ENCODE measurements at regions not wholly inside any gene's neighbourhood (a gene's known extent, or its start where the extent isn't known, plus 50 kb on each side); places are given as distances from the start of the nearest gene placed in this dataset.
A peak's percentile ranks its signal among the peaks of the same experiment; 100 is the strongest.

- H3K36me3 ChIP-seq (ENCODE audit: control insufficient read depth in 4 of 4, insufficient read depth in 4 of 4, low read length in 4 of 4) = no peaks in the 10 kb centered on the region
- DNase-seq (no peak), ATAC-seq (ENCODE audit: insufficient read depth, low FRiP score) (no peak)
- WGBS, 2 donors = 90 to 98% methylated on average over 6 of the region's 6 CpGs
- no peak overlapping the region for H3K9ac ChIP-seq (ENCODE audit: insufficient read depth in 1 of 2, low read length in 2 of 2)
- peaks cover 0 to 4% (median 0%) of the 10 kb centered on the region in 3 donors for H3K27me3 ChIP-seq (ENCODE audit: control insufficient read depth in 3 of 3, insufficient read depth in 3 of 3, low read length in 2 of 3)
- H3K4me3 ChIP-seq = no peak overlapping the region
- TF ChIP-seq CTCF (IDR thresholded peaks at IDR 0.05; ENCODE audit: control extremely low read depth, extremely low read depth) = no peak
- no peak overlapping the region for H3K27ac ChIP-seq (ENCODE audit: low read depth in 1 of 2, low read length in 1 of 2)
- no peaks in the 10 kb centered on the region for H3K9me3 ChIP-seq (ENCODE audit: control insufficient read depth in 4 of 4, insufficient read depth in 3 of 4, low read length in 3 of 4)
- H3K4me1 ChIP-seq (ENCODE audit: control insufficient read depth in 5 of 5, insufficient read depth in 5 of 5, low read length in 5 of 5) = peaks cover 0 to 3% (median 0%) of the 10 kb centered on the region in 5 donors
These were observed 83.9 kb downstream of the UNC5CL start for GRCh38 chr6:40955178-40955545.

GRCh38 chr6:40954446-40955177, 84.4 kb downstream of the UNC5CL start:
- H3K36me3 ChIP-seq (ENCODE audit: control insufficient read depth in 4 of 4, insufficient read depth in 4 of 4, low read length in 4 of 4) = no peaks in the 10 kb centered on the region
- no peak overlapping the region for H3K9ac ChIP-seq (ENCODE audit: insufficient read depth in 1 of 2, low read length in 2 of 2)
- no peaks in the 10 kb centered on the region for H3K9me3 ChIP-seq (ENCODE audit: control insufficient read depth in 4 of 4, insufficient read depth in 3 of 4, low read length in 3 of 4)
- no peak for TF ChIP-seq CTCF (IDR thresholded peaks at IDR 0.05; ENCODE audit: control extremely low read depth, extremely low read depth)
- H3K27me3 ChIP-seq (ENCODE audit: control insufficient read depth in 3 of 3, insufficient read depth in 3 of 3, low read length in 2 of 3) = peaks cover 0 to 4% (median 0%) of the 10 kb centered on the region in 3 donors
- 90 to 93% methylated on average over 6 of the region's 6 CpGs for WGBS, 2 donors
- no peak for ATAC-seq (ENCODE audit: insufficient read depth, low FRiP score)
- DNase-seq = no peak
- no peak overlapping the region for H3K4me3 ChIP-seq
- H3K4me1 ChIP-seq (ENCODE audit: control insufficient read depth in 5 of 5, insufficient read depth in 5 of 5, low read length in 5 of 5) = peaks cover 0 to 3% (median 0%) of the 10 kb centered on the region in 5 donors
- H3K27ac ChIP-seq (ENCODE audit: low read depth in 1 of 2, low read length in 1 of 2) = no peak overlapping the region

- Histone ChIP-seq H3K4me3 (no peak overlapping the region), H3K27me3 (ENCODE audit: control insufficient read depth in 3 of 3, insufficient read depth in 3 of 3, low read length in 2 of 3) (peaks cover 0 to 4% (median 0%) of the 10 kb centered on the region in 3 donors), H3K27ac (ENCODE audit: low read depth in 1 of 2, low read length in 1 of 2) (no peak overlapping the region), H3K9me3 (ENCODE audit: control insufficient read depth in 4 of 4, insufficient read depth in 3 of 4, low read length in 3 of 4) (no peaks in the 10 kb centered on the region), H3K4me1 (ENCODE audit: control insufficient read depth in 5 of 5, insufficient read depth in 5 of 5, low read length in 5 of 5) (peaks cover 0 to 3% (median 0%) of the 10 kb centered on the region in 5 donors), H3K36me3 (ENCODE audit: control insufficient read depth in 4 of 4, insufficient read depth in 4 of 4, low read length in 4 of 4) (no peaks in the 10 kb centered on the region), H3K9ac (ENCODE audit: insufficient read depth in 1 of 2, low read length in 2 of 2) (no peak overlapping the region)
- 53 to 71% methylated on average over 4 of the region's 4 CpGs for WGBS, 2 donors
- TF ChIP-seq CTCF (IDR thresholded peaks at IDR 0.05; ENCODE audit: control extremely low read depth, extremely low read depth) = no peak
- DNase-seq (peak in 1 of 3 donors; percentile 12), ATAC-seq (ENCODE audit: insufficient read depth, low FRiP score) (no peak)
These were observed 85.5 kb downstream of the UNC5CL start for GRCh38 chr6:40953486-40953885.
